ENCODE measurements at regions not wholly inside any gene's neighbourhood (a gene's known extent, or its start where the extent isn't known, plus 50 kb on each side); places are given as distances from the start of the nearest gene placed in this dataset.
"Not testable (repeated sequence)": the region's sequence is repeated elsewhere in the genome, so short reads cannot be mapped to it uniquely, and the experiment has no call there.

DNA sequence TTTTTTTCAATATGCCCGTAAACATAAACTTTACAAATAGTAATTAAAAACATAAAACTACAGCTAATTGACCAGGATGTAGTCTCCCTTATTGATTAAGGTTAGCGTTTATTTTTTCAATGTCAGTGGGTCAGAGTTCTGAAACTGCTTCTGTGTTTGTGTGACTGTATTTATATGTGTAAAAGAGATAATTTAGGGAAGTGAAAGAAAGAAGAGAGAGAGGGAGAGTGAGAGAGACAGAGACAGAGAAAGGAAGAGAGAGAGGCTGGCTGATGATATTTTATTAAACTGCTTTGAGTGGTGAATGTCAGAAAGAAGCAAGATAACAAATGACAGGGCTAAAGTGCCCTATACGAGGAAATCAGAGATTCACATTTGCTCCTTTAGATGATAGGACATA, 266.1 kb upstream of the PTCHD4 start:
- DNase-seq (ENCODE audit: low spot score) (no peak), ATAC-seq (ENCODE audit: low FRiP score) (no peak)
- TF ChIP-seq CTCF (IDR thresholded peaks at IDR 0.05) = no peak

DNA sequence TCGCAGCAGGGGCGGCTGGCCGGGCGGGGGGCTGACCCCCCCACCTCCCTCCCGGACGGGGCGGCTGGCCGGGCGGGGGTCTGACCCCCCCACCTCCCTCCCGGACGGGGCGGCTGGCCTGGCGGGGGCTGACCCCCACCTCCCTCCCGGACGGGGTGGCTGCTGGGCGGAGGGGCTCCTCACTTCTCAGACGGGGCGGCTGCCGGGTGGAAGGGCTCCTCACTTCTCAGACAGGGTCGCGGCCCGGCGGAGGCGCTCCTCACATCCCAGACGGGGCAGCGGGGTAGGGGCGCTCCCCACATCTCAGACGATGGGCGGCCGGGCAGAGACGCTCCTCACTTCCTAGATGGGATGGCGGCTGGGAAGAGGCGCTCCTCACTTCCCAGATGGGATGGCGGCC, 260.2 kb upstream of the PTCHD4 start:
- DNase-seq (ENCODE audit: low spot score); ATAC-seq (ENCODE audit: low FRiP score): not testable (repeated sequence)

DNA sequence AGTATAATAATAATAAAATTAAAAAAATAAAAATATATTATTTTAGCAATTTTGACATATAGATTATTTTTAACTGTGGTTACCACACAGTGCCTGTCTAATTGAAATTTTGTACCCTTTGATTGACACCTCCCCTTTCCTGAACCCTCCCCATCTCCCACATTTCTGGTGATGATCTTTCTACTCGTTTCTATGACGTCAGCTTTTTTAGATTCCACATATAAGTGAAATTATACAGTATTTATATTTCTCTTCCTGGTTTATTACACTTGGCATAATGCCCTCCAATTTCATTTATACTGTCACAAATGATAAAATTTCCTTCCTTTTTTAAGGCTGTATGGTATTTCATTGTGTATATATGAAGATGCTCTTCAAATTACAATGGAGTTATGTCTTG, 258.1 kb upstream of the PTCHD4 start:
- ATAC-seq (ENCODE audit: low FRiP score) (no peak), DNase-seq (ENCODE audit: low spot score) (no peak)
- no peak for TF ChIP-seq CTCF (IDR thresholded peaks at IDR 0.05)

- ATAC-seq (ENCODE audit: low FRiP score) (no peak), DNase-seq (ENCODE audit: low spot score) (no peak)
- no peak for TF ChIP-seq CTCF (IDR thresholded peaks at IDR 0.05)
These were observed 214.7 kb upstream of the PTCHD4 start for GRCh38 chr6:48325701-48326100.

- no peak for ATAC-seq (ENCODE audit: low FRiP score)
- TF ChIP-seq CTCF (IDR thresholded peaks at IDR 0.05) = no peak
- DNase-seq (ENCODE audit: low spot score) = no peak
These were observed 207.7 kb upstream of the PTCHD4 start for GRCh38 chr6:48318670-48319069.

GRCh38 chr6:48315915-48316314, 204.9 kb upstream of the PTCHD4 start:
- no peak for TF ChIP-seq CTCF (IDR thresholded peaks at IDR 0.05)
- no peak for ATAC-seq (ENCODE audit: low FRiP score)
- DNase-seq (ENCODE audit: low spot score) = no peak

- DNase-seq (ENCODE audit: low spot score) (no peak), ATAC-seq (ENCODE audit: low FRiP score) (no peak)
- no peak for TF ChIP-seq CTCF (IDR thresholded peaks at IDR 0.05)
These were observed 204.2 kb upstream of the PTCHD4 start for GRCh38 chr6:48315051-48315719.

All from omental fat pad (tissue), 3 donors.